GM12873 (cell line): ENCODE measurements at regions not wholly inside any gene's neighbourhood (a gene's known extent, or its start where the extent isn't known, plus 50 kb on each side); places are given as distances from the start of the nearest gene placed in this dataset.

Experiments
- CTCF ChIP-seq: IDR thresholded peaks from 2 replicates; pipeline ENCODE4 v1.5.1; 2012; ENCODE audit warnings: low read depth, mild to moderate bottlenecking, moderate library complexity, low read length, control low read depth; ENCODE audit not compliant: insufficient read depth; ENCODE audit errors: missing control alignments

- TF ChIP-seq CTCF = no peak
These were observed 138.5 kb upstream of the LGALSL start for GRCh38 chr2:64315291-64315960.

- peak; percentile 11 for TF ChIP-seq CTCF
These were observed 136.1 kb upstream of the LGALSL start for GRCh38 chr2:64317707-64318475.

GRCh38 chr2:64318476-64318748 lies 135.6 kb upstream of the LGALSL start:
- no peak for TF ChIP-seq CTCF

- no peak for TF ChIP-seq CTCF
These were observed 134.1 kb upstream of the LGALSL start for GRCh38 chr2:64319896-64320295.

- no peak for TF ChIP-seq CTCF
These were observed 131.5 kb upstream of the LGALSL start for GRCh38 chr2:64322433-64322832.

- TF ChIP-seq CTCF = no peak
These were observed 130.8 kb upstream of the LGALSL start for GRCh38 chr2:64323197-64323596.

- TF ChIP-seq CTCF = no peak
These were observed 129.1 kb upstream of the LGALSL start for GRCh38 chr2:64324746-64325410.
